Central memory CD4-positive, alpha-beta T cell (primary cell): ENCODE measurements at regions not wholly inside any gene's neighbourhood (a gene's known extent, or its start where the extent isn't known, plus 50 kb on each side); places are given as distances from the start of the nearest gene placed in this dataset.

ENCODE experiments used
- DNase-seq: peaks from one replicate; pipeline ENCODE4 v3.0.0; 2022

DNA sequence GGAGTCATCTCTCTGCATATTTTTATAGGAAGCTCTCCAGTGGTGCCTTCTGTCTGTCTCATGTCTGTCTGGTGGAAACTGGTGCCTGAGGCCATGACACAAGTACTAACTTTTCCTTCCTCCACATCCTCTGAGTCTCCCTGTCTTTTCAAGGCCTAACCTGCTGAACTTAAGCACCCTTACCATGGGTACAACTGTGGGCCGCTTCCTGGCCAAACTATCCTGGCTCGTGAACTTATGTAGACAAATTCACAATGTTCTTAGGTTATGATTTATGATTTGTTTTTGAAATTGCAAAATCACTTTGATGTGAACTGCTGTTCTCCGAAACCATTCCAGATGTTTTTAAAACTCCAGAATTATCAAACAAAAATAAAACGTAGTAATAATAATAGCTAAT lies 804.5 kb upstream of the POU3F3 start:
- no peak for DNase-seq

DNA sequence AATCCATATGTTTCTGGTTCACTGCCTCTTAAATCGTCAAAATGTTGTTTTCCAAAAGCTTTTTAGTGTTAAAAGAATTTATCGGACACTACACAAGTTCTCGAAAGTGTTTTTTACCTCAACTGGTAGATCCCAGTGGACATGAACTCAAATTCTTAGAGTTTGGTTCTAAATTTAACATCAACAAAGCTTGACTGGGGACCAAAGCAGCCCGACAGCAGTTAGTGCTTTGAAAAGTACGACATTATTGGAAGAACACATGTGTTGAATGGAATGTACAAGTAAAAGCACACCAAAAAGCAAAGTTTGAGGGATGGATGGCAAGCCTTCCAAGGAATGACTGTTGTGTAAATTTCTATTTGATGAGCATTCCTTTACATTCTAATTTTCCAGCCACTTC lies 803.9 kb upstream of the POU3F3 start:
- no peak for DNase-seq

DNA sequence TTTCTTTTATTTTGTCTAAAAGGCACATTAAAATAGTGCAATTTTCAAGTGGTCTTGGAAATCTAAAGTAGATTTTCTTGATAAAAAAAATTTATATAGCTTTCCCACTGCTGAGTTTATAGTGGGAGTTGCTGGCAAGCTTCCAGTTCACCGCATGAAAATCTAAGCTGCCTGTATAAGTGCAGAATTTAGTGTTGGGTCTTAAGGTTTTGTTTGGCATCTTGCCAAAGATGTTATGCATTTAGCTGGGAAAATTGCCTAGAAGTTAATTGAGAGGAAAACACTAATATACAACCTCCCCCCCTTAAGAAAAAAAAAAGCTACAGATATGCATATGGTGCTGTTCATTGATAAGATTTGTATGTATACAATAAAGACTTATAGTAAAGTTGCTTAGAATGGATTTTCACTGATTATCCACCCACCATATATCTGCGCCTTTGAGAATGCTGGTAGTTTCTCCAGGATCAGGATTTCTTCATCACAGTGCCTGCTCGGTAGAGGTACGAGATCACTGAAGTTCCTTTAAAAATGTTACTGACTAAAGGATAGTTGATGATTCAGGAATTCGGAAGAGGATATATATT lies 803.2 kb upstream of the POU3F3 start:
- no peak for DNase-seq

GRCh38 chr2:104051766-104052165 lies 802.1 kb upstream of the POU3F3 start:
- no peak for DNase-seq

GRCh38 chr2:104052356-104052755 lies 801.6 kb upstream of the POU3F3 start:
- DNase-seq: no peak

DNA sequence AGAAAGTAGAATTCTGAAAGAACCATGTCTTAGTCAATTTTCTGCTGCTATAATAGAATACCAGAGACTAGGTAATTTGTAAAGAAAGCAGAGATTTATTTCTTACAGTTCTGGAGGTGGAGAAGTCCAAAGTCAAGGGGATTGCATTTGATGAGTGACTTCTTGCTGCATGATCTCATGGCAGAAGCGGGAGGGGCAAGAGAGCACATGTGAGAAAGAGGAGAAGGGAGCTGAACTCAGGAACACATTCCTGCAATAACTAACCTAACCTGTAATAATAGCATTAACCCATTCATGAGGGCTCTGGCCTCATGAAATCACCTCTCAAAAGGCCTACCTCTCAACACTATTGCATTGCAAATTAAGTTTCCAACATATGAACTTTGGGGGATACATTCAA lies 797.5 kb upstream of the POU3F3 start:
- DNase-seq: no peak

DNA sequence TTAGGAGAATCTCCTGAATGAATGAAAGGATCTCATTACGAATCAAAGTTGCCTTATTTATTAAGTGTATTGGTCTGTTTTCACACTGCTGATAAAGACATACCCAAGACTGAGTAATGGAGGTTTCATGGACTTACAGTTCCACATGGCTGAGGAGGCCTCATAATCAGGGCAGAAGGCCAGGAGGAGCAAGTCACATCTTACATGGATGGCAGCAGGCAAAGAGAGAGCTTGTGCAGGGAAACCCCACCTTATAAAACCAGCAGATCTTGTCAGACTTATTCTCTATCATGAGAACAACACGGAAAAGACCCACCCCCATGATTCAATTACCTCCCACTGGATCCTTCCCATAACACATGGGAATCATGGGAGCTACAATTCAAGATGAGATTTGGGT lies 785.2 kb upstream of the POU3F3 start:
- no peak for DNase-seq

DNA sequence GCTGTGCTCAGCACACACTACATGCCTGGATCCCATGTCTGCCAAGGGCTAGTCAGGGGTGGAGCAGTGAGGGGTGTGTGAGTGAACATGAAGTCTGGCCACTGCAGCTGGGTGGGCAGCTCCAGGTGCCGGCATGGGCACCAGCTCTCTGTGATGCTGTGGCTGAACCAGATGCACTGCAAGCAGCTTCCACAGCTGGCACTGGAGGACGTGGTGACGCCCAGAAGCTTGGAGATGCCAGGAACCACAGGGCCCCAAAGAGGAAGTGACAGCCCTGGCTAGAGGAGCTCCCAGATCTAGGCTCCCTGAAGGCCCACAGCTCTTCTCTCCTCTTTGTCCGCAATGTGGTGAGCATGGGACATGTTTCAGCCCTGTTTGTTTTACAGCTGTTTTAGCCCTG lies 776.3 kb upstream of the POU3F3 start:
- DNase-seq: no peak

GRCh38 chr2:104078431-104079157 lies 775.3 kb upstream of the POU3F3 start:
- DNase-seq: no peak

- no peak for DNase-seq
Observed at GRCh38 chr2:104088745-104089144, 765.2 kb upstream of the POU3F3 start.

GRCh38 chr2:104090407-104090806 lies 763.5 kb upstream of the POU3F3 start:
- DNase-seq: no peak

- DNase-seq: no peak
Observed at GRCh38 chr2:104091894-104092293, 762.0 kb upstream of the POU3F3 start.

- DNase-seq: no peak
Observed at GRCh38 chr2:104092886-104093285, 761.0 kb upstream of the POU3F3 start.

GRCh38 chr2:104102615-104103014 lies 751.3 kb upstream of the POU3F3 start:
- DNase-seq: no peak

- DNase-seq: no peak
Observed at GRCh38 chr2:104109356-104109755, 744.6 kb upstream of the POU3F3 start.

- no peak for DNase-seq
Observed at GRCh38 chr2:104118889-104119288, 735.0 kb upstream of the POU3F3 start.

DNA sequence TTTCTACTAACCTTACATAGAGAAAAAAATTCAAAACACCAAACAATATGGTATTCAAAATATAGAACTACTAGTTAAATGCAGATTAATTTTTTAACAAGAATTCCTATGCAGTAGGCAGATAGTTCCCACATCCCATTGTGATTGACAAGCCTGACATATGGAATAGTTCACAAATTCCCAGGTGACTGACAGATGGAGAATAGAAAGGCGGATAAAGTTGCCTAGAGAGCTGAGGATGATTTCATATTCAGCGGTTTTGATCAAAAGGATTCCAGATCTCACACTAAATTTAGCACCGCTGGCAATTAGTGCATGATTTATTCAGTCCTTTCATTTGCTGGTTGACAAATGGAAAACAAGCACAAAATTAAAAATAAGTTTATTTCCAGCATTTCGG lies 733.7 kb upstream of the POU3F3 start:
- DNase-seq: no peak

DNA sequence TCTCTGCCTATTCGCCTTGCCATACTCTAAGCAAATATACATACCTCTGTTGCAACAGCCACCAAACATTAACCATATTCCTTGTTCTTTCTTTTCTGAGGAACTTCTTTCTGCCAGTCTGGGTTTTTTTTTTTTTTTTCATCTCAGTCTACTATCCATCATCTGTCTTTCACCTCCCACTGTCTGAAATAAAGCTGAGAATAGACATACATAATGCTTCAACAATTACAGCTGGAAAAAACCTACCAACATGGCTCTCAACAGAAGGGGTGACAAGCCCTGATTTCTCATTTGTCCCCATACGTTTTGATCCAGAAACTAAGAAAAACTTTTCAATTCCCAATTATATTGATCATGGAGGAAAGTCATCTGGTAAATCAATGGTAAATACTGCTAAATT lies 728.8 kb upstream of the POU3F3 start:
- no peak for DNase-seq

- DNase-seq: no peak
Observed at GRCh38 chr2:104127049-104127770, 726.7 kb upstream of the POU3F3 start.

DNA sequence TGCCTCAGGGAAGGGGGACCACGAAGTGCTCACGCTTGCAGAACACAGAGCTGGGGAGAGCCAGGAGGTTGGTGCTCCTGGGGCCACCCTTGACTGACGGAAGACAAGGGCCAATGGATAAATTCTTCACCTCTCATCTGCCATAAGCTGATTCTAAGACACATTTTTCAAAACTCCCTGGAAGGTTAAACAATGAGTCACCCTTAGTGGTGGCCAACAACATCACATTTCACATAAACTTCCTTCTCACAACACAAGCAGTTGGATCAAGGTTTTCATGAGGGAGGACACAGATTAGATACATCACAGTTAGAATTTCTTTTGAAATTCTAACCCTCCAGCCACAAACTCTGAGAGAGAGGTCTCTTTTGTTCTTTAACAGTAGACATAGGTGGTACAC lies 713.6 kb upstream of the POU3F3 start:
- no peak for DNase-seq

GRCh38 chr2:104158191-104158590 lies 695.7 kb upstream of the POU3F3 start:
- no peak for DNase-seq

DNA sequence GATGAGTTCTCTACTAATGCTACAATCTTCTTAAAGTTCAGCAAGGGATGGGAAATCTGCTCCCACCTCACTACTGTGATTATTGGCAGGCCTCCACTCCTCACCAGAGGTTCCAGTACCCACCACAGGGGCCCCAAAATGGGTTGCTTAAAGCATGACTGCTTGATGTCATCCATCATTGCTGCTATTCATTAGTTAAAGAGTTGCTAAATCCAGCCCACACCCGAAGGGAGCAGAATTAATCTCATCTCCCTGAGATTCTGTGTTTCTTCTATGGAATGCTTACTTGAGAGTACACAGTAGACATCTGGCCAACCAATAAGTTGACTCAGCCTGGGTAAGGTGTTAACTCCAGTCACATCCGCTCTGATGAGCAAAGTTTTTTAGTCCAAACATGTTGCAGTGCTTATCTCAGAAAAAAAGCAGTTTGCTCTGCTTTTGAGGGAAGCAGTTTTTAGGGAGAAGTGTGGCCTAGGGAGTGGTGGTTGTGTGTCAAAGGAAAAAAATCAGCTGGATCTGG lies 690.2 kb upstream of the POU3F3 start:
- no peak for DNase-seq

DNA sequence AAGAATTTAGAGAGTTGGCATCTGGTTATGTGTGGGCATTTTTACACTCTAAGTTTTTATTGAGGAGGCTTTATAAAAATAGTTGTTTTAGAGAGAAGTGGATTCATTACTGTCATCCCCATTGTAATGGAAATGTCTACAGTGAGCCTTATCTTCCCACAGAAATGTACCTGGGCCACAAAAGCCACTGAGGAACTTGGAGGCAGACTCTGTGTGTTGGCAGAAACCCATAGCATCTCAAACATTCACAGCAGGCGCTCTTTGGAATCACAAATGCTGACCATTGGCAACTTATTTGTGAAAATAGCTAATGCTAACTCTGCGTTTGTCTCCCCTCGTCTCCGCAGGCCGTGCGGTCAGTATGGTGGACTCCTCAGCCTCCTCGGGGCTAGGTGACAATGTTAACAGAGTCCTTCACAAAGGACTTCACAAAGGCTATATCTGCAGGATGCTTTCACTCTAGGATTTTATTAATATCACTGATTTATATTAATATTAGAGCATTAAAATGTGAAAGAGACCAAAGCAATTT lies 689.1 kb upstream of the POU3F3 start:
- DNase-seq: no peak

- DNase-seq: no peak
Observed at GRCh38 chr2:104177179-104177578, 676.7 kb upstream of the POU3F3 start.
